GM19397 (cell line): ENCODE measurements at regions not wholly inside any gene's neighbourhood (a gene's known extent, or its start where the extent isn't known, plus 50 kb on each side); places are given as distances from the start of the nearest gene placed in this dataset.
"Not testable (repeated sequence)": the region's sequence is repeated elsewhere in the genome, so short reads cannot be mapped to it uniquely, and the experiment has no call there.

Experiments used
- ATAC-seq: cut with Tn5 transposase; IDR thresholded peaks from one replicate; pipeline ENCODE4 v1.9.1; 2021; ENCODE audit warnings: mild to moderate bottlenecking, moderate library complexity; ENCODE audit not compliant: unreplicated experiment

DNA sequence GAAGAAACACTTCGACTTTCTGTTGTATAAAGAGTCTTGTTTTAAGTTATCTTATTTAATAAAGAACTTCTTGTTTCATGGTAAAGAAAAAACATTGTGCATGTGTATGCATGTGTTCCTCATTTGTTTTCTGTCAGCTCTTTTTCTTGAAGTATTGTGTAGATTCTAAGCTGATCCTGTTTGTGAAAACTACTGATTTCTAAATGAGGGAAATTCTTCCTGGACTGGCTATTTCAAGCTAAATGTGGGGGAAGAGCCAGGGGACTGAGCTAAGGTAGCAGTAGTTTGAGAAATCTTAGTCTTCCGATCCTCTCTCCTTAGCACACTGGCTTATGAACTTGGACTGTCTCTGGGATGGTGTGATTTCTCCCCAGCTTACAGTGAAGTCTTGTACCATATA, 56.4 kb upstream of the RBMS1 start:
- no peak for ATAC-seq

DNA sequence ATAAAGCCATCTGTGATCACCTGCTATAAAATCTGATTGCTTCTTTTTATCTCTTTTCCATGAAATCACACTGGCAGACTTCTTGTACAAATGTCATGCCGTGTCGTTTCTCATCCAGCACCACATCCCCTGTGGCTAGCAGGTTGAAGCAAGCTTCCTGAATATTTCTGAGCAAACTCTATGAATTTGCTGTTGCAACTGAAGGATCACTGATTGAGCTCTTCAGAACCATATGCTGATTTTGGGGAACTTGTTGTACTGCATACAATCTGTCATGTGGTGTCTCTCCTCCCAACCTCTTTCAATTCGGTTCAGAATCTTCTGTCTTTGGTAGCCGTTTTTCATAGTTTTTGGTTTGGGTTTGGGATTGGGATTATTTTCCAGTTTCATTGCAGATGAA, 57.7 kb upstream of the RBMS1 start:
- ATAC-seq, result no peak

- ATAC-seq, result no peak
Measured at GRCh38 chr2:160555420-160556071, 61.9 kb upstream of the RBMS1 start.

DNA sequence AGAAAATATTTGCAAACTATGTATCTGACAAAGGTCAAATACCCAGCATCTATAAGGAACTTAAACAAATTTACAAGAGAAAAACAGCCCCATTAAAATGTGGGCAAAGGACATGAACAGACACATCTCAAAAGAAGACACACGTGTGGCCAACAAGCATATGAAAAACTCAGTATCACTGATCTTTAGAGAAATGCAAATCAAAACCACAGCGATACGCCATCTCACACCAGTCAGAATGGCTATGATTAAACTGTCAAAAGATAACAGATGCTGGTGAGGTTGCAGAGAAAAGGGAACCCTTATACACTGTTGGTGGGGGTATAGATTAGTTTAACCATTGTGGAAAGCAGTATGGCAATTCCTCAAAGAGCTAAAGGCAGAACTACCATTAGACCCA, 64.3 kb upstream of the RBMS1 start:
- no peak for ATAC-seq

GRCh38 chr2:160558531-160558930, 64.9 kb upstream of the RBMS1 start:
- no peak for ATAC-seq

GRCh38 chr2:160561551-160562295, 68.1 kb upstream of the RBMS1 start:
- no peak for ATAC-seq

DNA sequence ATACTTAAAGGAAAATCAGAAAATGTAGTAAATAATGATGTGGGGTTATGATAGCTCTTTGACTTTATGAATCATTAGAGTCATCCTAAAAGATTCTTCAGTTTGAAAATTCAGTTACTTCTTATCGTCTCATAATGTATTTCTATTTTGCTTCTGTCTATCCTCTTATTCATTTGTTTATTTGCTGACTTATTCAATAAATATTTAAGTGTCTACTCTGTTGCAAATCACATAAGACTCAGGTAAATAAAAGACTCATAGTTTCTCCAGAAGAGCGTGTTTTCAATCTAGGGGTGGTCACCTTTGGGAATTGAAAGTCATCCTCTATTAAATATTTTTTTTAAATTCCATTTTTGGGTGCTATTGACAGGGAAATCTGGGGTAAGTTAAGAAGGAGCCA, 69.1 kb upstream of the RBMS1 start:
- no peak for ATAC-seq

DNA sequence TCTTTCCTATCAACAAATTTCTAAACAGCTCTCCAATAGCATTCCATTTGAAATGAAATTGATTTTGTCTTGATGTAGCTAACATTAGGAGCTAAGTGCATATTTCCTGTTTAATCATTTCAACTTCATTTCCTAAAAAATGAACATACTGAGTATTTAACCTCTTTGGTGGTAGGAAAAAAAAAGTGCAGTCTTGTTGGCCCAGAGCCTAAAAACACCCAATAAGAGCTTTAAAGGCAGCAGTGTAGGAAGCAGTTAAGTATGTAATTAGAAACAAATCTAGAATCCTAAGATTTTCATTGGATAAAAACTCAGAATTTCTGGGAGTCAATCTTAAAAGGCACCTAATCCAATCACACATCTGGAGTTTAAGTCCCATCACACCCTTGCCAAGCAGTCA, 71.0 kb upstream of the RBMS1 start:
- ATAC-seq, result no peak

- ATAC-seq, result no peak
Measured at GRCh38 chr2:160565099-160565845, 71.7 kb upstream of the RBMS1 start.

GRCh38 chr2:160566717-160567116, 73.1 kb upstream of the RBMS1 start:
- ATAC-seq, result no peak

DNA sequence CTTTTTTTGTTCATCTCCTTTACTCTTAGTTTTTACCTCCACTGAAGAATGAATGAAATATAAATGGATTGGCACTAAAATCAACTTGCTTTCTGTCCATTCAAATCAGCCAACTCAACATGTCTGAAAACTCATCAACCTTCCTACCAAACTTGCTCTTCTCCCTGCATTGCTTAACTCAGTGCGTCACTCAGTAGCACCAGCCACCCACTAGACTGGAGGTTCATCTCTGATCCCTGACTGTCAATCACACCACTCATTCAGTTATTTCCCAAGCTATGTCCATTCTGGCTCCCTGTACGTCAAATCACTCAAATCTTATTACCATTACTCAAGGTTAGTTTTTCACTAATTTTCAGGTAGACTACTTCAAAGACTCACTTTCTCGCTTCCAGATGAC, 75.2 kb upstream of the RBMS1 start:
- no peak for ATAC-seq

DNA sequence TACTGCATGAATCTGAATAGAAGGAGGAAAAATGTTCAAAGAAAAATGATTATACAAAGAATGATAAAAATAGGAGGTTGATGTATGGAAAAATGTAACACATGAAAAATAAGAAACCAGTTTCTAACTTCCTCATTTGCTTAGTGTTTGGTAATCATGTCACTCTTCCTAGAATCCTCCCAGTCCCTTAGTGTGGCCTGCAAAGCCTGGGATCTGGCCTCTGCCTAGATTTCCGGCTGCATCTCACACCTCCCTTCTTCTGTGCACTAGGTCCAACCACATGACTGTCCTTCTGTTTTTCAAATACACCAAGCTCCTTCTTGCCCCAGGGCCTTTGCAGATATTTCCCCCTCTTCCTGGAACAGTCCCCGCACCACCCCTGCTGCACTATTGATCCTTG, 76.8 kb upstream of the RBMS1 start:
- no peak for ATAC-seq

DNA sequence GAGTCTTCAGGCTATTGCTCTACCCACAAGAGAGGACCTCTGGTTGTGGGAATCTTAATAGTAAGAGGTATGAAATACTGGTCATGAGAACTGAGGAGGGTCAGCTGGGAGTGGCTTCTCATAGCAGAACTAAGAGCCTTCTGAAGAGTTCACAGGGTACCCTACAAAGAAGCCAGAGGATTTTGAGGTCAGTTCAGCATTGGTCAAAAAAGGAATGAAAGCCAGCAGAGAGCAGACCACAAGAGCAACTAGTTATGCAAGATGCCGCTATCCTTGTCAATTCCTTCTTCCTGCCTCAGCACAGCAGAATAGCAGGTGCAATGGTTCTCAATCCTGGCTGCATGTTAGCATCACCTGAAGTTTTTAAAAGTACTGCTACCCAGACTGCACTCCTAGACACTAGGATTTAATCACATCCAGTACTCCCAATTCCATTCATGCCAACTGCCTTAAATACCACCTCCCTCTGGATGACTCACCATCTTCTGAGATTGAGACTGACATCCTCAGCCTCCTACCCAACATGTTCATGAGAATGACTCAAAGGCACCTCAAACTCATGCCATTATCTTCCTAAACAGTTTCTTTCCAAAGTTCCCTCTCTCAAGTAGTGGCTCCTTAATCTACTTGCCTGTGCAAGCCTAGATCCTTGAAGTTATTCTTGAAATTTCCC, 81.0 kb upstream of the RBMS1 start:
- ATAC-seq, result no peak

- ATAC-seq, result peak; percentile 66
Measured at GRCh38 chr2:160575368-160575767, 81.8 kb upstream of the RBMS1 start.

DNA sequence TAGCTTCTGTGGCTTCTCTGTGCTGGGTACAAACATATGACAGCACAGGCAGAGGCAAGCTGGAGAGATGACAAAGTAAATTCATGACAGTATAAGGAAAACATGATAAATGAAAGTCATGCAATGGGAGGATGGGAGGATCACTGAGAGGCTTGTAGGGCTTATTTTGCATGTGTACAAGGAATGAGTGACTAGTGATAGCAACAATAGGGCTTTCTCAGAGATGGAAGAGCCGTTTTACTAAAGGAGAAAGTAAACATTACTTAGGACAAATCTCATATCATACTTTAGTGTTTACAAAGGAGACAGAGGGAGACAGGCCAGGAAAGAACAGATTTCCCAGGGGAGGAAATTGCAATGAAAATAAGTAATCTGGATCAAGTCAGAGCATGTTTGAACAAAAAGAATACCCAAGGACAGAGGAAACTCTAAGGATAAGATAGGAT, 82.5 kb upstream of the RBMS1 start:
- ATAC-seq, result no peak

DNA sequence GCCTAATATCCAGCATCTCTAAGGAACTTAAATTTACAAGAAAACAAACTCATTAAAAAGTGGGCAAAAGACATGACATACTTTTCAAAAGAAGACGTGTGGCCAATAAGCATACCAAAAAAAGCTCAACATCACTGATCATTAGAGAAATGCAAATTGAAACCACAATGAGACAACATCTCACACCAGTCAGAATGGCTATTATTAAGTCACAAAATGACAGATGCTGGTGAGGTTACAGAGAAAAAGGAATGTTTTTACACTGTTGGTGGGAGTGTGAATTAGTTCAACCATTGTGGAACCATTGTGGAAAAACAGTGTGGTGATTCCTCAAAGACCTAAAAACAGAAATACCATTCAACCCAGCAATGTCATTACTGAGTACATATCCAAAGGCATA, 83.5 kb upstream of the RBMS1 start:
- not testable (repeated sequence) for ATAC-seq

- ATAC-seq, result no peak
Measured at GRCh38 chr2:160581035-160581434, 87.4 kb upstream of the RBMS1 start.

GRCh38 chr2:160581448-160581847, 87.8 kb upstream of the RBMS1 start:
- no peak for ATAC-seq

DNA sequence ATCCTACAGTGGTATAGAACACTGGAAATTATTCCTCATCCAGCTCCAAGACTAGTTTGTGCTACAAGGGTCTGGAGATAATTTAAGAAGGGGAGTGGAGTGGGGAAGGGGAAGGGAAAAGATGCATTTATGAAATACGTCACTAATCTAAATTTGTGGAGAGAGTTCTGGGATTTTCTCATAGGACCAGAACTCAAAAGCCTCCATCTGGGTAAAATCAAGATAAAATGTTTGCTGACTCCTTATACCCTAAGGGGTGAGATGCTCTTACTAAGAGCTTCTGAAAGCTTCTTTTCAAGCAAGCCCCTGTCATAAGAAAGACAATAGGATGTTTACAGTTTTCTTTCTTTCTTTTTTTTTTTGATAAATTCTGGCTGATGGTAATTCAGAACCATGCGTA, 88.5 kb upstream of the RBMS1 start:
- ATAC-seq, result no peak

DNA sequence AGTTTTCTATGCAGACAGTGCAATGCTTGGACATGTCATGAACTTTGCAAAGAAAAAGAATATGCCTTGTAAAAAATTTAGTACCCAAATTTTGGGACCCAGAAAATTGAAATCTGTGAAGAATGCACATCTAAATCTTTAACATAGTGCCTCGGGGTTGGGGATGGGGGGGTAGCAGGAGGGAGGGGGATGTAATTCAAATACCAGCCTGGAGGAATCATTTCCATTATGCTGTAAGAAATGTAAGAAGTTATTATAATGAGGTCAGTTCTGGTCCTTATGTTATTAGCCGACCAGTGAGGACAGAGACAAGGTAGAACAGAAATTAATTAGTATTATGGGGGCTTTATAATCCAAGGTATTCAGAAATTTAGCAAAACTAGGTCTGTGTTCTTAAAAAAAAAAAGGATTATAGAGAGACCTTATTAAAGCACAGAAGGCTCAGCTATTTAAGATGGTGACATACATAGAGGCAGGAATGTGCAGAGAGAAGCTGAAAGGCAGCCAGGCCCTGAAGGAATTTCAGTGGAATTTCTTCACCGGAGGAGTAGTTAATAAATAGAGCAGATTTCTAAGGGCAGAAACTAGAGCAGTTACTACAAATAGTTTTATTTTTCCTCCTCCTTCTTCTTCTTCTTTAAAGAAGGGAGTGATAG, 89.0 kb upstream of the RBMS1 start:
- ATAC-seq, result no peak

DNA sequence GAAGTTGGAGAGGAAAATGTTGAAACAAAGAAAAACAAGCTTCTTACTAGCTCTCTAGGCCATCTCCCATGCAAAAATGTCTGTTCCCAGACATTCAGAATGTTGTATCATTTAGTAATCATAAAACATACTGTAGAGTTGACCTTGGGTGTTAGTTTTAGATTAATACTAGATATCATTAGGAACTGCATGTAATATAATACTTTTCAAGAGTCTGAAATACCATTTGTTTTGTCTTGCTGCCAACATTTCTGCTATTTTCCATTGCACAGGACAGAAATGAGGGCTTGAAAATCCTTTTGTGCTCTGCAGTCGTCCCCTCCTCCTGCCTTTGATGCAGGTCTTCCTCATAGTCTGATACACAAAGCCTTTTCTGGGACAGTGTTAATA, 89.5 kb upstream of the RBMS1 start:
- ATAC-seq, result no peak
